Right ventricle myocardium superior (tissue), 1 donor: ENCODE measurements at regions not wholly inside any gene's neighbourhood (a gene's known extent, or its start where the extent isn't known, plus 50 kb on each side); places are given as distances from the start of the nearest gene placed in this dataset.

Experiments used
- ATAC-seq: fragments of 200-7000 bp; cut with Tn5 transposase; one replicate; pipeline ENCODE4 v1.9.1; 2020; ENCODE audit warnings: mild to moderate bottlenecking; ENCODE audit not compliant: poor library complexity
- DNase-seq: peaks from one replicate; pipeline ENCODE4 v3.0.0-alpha.2; 2020
- intact Hi-C: fragments of 100-400 bp; cut with DNase I; formaldehyde crosslinking; loops from one replicate; pipeline ENCODE4 v1.11.2; 2022
- donor health status: DM: no; HTN: yes; CAD: no; lungs with severe emphysema.

DNA sequence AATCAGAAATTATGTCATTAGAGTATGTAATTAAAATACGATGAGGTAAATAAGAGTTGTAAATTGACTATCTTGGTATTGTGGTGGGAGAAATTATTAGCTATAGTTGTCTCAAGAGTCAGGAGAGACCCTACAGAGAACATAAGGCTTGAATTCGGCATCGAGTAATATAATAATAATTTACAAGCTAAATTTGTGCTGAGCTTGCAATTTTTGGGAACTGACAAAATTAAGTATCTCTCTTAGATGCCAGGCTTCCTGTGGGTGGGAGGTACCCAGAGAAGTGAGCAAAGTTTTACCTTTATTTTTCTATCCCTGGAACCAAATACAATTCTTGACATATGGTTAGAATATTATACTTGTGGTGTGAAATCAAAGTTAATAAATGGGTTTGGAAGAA lies 1637.0 kb downstream of the EFNB2 start:
- ATAC-seq (no peak), DNase-seq (no peak)
- intact Hi-C loops = no loop called here

GRCh38 chr13:104895521-104895920 lies 1639.9 kb downstream of the EFNB2 start:
- intact Hi-C loops = no loop called here
- ATAC-seq (no peak), DNase-seq (no peak)

- intact Hi-C loops = no loop called here
- ATAC-seq (no peak), DNase-seq (no peak)
Measured at GRCh38 chr13:104875038-104875754, 1660.3 kb downstream of the EFNB2 start.

DNA sequence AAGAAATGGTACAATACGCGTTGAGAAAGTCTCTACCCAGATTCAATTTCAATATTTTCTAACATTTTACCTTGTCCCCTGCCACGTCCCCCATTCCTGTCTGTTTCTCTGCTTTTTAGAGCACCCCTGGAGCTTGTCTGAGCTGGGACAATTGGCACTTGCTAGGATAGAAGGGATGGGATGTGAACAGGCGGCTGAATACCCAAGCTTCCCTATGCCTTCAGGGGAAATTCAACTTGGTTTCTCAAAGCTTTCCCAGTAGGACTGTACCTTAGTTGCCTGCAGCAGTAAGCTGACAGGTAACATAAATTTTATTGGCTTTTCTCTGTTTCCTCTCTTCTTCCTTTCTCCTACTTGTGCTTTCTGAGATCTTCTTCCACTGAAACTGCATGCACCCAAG lies 1663.3 kb downstream of the EFNB2 start:
- intact Hi-C loops = no loop called here
- DNase-seq = no peak

GRCh38 chr13:104871456-104871855 lies 1664.0 kb downstream of the EFNB2 start:
- ATAC-seq (no peak), DNase-seq (no peak)
- intact Hi-C loops = no loop called here

More for the DNA sequence above, 1663.3 kb downstream of the EFNB2 start:
- no peak for ATAC-seq

DNA sequence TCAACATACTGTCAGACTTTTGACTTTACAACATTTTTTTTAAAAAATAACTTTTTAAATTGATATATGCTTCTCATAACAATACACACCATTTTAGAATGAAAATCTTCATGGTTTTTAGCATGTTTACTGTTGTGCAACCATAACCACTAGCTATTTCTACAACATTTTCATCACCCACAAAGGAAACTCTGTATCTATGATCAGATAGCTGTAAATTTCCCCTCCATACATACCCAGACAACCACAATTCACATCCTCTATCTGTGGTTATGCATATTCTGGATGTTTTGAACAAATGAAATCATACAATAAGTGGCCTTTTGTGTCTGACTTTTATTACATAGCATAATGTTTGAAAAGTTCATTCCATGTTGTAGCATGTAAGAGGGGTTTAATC lies 1666.0 kb downstream of the EFNB2 start:
- intact Hi-C loops = no loop called here
- ATAC-seq (no peak), DNase-seq (no peak)

DNA sequence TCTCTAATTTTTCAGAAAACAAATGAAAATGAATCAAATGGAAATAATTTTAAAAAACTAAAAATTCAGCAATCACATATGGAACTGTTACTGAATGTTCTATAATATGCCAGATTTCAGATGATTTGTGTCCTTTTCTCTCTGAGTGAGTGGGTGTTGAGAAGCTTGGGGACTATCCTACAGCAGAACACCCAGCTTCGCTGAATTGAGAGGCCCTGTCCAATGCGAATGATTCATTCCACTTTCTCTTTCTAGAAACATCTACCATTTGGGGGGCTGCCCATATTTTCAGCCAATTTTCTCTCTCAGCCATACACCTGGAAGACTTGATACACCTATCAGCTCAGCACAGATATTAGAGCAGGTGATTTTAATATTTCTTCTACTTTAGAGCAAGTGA lies 1666.7 kb downstream of the EFNB2 start:
- ATAC-seq (no peak), DNase-seq (no peak)
- intact Hi-C loops = no loop called here

DNA sequence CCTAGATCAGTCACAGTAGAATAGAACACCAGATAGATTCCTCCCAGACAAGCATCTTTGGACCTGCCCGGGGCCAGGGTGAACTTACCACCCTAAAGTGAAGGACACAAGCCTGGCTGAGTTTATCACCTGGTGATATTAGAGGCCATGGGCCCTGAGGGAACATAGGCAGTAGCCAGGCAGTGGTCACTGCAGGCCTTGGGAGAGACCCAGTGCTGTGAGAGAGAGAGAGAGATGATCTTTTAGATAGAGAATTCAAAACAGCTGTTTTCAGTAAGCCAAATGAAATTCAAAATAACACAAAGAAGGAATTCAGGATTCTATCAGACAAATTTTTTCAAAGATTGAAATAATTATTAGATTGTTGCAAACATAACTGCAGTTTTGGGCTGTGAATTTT lies 1679.9 kb downstream of the EFNB2 start:
- DNase-seq (no peak), ATAC-seq (no peak)
- intact Hi-C loops = no loop called here

GRCh38 chr13:104854698-104855097 lies 1680.8 kb downstream of the EFNB2 start:
- intact Hi-C loops = no loop called here
- DNase-seq (no peak), ATAC-seq (no peak)

DNA sequence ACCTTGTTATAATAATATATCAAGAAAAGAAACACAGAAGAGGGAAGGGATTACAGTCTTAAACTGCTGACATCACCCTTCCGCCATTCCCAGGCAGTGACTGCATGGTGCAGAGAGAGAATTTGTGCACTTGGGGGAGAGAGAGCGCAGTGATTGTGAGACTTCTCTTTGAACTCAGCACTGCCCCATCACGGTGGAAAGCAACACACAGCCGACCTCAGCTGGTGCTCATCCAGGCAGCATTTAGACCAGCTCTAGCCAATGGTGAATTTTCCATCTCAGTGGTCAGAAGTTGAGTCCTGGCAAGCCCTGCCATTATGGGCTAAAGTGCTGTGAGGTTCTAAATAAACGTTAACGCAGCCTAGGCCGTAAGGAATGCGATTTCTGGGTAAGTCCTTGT lies 1681.5 kb downstream of the EFNB2 start:
- intact Hi-C loops = no loop called here
- DNase-seq (no peak), ATAC-seq (no peak)

GRCh38 chr13:104847922-104848321 lies 1687.5 kb downstream of the EFNB2 start:
- intact Hi-C loops = no loop called here
- ATAC-seq (no peak), DNase-seq (no peak)

DNA sequence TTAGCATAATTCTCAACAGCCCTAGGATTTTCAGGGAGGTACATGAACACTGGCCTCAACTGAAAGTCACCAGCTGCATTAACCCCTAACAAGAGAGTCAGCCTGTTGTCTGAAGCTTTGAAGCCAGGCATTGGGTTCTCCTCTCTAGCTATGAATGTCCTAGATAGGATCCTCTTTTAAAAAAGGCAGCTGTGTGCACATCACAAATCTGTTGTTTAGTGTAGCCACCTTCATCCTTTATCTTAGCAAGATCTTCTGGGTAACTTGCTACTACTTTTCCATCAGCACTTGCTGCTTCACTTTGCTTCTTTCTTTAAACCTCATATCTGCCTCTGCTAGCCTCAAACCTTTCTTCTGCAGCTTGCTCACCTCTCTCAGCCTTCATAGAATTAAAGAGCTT lies 1692.1 kb downstream of the EFNB2 start:
- no peak for ATAC-seq
- DNase-seq = no peak
- intact Hi-C loops = no loop called here

DNA sequence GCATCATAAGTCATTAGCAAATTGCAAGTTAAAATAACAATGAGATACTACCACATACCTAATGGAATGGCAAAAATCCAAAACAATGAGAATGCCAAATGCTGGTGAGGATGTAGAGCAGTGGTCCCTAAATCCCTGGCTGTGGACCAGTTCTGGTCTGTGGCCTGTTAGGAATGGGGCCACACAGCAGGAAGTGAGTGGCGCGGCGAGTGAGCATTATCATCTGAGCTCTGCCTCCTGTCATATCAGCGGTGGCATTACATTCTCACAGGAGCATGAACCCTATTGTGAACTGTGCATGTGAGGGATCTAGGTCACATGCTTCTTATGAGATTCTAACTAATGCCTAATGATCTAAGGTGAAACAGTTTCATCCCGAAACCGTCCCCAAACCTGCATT lies 1694.4 kb downstream of the EFNB2 start:
- intact Hi-C loops = no loop called here
- no peak for ATAC-seq

GRCh38 chr13:104837756-104838155 lies 1697.7 kb downstream of the EFNB2 start:
- intact Hi-C loops = no loop called here
- DNase-seq = no peak

More for the DNA sequence above, 1694.4 kb downstream of the EFNB2 start:
- no peak for DNase-seq

DNA sequence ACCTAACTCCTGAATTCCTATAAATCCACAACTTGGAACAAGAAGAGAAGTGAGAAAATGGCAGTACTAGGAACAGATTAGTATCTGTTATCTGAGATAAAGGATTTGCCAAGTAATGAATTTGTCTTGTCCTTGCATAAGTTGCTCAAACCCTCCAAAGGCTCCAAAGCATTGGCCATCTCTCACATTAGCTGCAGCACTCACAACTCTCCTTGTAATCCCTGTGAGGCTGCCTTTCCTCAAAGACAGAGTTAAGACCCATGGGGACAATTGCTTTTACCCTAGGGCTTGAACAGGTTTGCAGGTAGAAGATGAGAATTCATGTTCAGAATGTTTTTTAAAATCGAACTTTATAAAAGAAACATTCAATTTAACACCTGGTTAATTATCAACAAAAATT lies 1702.2 kb downstream of the EFNB2 start:
- ATAC-seq (no peak), DNase-seq (no peak)
- intact Hi-C loops = no loop called here

More at GRCh38 chr13:104837756-104838155, 1697.7 kb downstream of the EFNB2 start:
- no peak for ATAC-seq

DNA sequence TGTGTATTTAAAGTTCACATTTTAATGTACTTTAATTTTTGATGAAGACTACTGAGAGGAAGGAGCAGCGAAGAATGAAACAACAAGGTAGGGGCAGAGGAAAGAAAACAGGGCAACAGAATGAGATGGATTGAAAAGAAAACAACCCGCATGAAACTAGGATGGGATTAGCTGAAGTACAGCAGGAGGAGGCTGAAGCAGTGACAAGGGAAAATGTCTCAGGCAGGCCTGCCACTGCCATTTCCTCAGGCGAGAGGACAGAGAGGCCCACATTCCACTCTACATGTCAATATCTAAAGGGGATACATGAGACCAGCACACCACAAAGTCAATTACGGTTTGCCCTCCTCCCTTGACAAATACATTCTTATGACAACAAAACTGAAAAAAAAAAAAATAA lies 1703.2 kb downstream of the EFNB2 start:
- intact Hi-C loops = no loop called here
- DNase-seq = no peak
- ATAC-seq = no peak

- DNase-seq (no peak), ATAC-seq (no peak)
- intact Hi-C loops = no loop called here
Measured at GRCh38 chr13:104831831-104832230, 1703.6 kb downstream of the EFNB2 start.

GRCh38 chr13:104823709-104824108 lies 1711.8 kb downstream of the EFNB2 start:
- ATAC-seq (no peak), DNase-seq (no peak)
- intact Hi-C loops = no loop called here

- intact Hi-C loops = no loop called here
- DNase-seq (no peak), ATAC-seq (no peak)
Measured at GRCh38 chr13:104823071-104823470, 1712.4 kb downstream of the EFNB2 start.

DNA sequence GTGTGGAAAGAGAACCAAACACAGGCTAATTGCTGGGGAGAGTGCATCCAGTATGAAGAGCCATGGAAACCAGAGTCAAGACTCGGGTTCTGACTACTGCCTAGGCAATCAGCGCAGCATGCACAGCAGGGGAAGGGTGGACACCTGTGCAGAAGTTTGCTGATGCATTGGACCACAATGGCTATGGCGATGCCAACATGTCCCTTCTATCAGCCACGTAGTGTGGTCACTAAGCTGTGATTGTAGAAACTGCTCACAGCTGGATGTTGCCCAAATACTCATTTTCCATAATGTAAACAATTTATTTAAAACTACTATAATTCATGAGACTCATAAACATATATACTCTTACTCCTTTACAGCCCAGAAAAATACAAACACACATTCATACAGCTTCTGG lies 1718.2 kb downstream of the EFNB2 start:
- ATAC-seq (no peak), DNase-seq (no peak)
- intact Hi-C loops = no loop called here

- intact Hi-C loops = no loop called here
- ATAC-seq (no peak), DNase-seq (no peak)
Measured at GRCh38 chr13:104816726-104817125, 1718.7 kb downstream of the EFNB2 start.
